ENCODE measurements at regions not wholly inside any gene's neighbourhood (a gene's known extent, or its start where the extent isn't known, plus 50 kb on each side); places are given as distances from the start of the nearest gene placed in this dataset.
A peak's percentile ranks its signal among the peaks of the same experiment; 100 is the strongest.

DNA sequence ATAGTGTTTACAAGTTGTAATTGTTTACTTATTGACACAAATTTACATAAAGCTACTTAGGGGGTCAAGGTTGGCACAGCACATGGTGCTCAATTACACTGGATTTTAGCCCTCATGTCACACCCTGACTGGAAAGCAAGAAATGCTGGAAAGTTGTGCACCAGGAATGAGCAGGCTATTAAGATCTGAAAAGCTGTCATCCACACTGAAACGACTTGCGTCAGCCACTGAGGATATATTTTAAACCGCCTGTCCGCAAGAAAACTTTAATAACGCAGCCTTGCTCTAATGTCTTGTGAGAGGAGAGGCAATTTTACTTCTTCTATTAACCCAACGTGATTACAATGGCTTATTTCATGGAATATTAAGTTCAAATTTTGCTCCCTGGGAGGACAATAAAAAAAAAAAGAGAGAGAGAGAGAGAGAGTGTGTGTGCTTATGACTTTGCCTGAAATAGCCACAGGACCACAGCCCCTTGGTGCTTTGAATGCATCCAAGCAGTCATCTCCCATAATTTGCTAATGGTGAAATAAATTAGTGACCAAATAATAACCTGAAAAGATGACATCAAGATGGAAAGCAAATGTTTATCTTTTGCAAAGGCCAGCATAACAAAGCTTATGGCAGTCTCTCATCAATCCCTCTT, 425.4 kb upstream of the PSMD7 start:
- Histone ChIP-seq H3K27me3 (ENCODE audit: control insufficient read depth, insufficient read depth, low read length) (no peaks in the 10 kb centered on the region), H3K4me3 (ENCODE audit: low read depth, low read length) (no peak overlapping the region), H3K36me3 (ENCODE audit: control insufficient read depth, insufficient read depth, low read length) (no peaks in the 10 kb centered on the region)
- DNase-seq (ENCODE audit: low read depth) (no peak), FAIRE-seq (no peak)
- no peak for TF ChIP-seq CTCF (IDR thresholded peaks at IDR 0.05; ENCODE audit: insufficient read depth, low read length, severe bottlenecking)

GRCh38 chr16:73869126-73869525, 427.5 kb upstream of the PSMD7 start:
- FAIRE-seq (no peak), DNase-seq (ENCODE audit: low read depth) (no peak)
- H3K4me3 ChIP-seq (ENCODE audit: low read depth, low read length) = no peak overlapping the region
- no peaks in the 10 kb centered on the region for H3K36me3 ChIP-seq (ENCODE audit: control insufficient read depth, insufficient read depth, low read length)
- H3K27me3 ChIP-seq (ENCODE audit: control insufficient read depth, insufficient read depth, low read length) = no peaks in the 10 kb centered on the region
- TF ChIP-seq CTCF (IDR thresholded peaks at IDR 0.05; ENCODE audit: insufficient read depth, low read length, severe bottlenecking) = no peak

DNA sequence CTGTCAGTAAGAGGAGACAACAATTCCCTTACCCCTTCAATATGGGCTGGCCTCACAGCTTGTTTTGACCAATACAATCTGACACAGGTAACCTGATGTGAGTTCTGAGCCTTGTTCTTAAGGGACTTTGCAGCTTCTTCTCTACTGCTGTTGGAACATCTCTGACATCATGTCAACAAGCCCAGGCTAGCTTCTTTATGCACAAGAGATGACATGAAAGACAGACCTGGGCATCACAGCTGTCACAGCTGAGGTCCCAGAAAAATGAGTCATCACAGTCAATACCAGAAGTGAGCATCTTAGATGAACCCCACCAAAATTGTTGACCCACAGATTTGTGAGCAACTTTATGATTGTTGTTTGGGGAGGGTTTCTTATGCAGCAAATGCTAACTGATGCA, 431.7 kb upstream of the PSMD7 start:
- no peaks in the 10 kb centered on the region for H3K36me3 ChIP-seq (ENCODE audit: control insufficient read depth, insufficient read depth, low read length)
- FAIRE-seq = peak; percentile 7
- TF ChIP-seq CTCF (IDR thresholded peaks at IDR 0.05; ENCODE audit: insufficient read depth, low read length, severe bottlenecking) = no peak
- no peak overlapping the region for H3K4me3 ChIP-seq (ENCODE audit: low read depth, low read length)
- peak; percentile 52 for DNase-seq (ENCODE audit: low read depth)
- H3K27me3 ChIP-seq (ENCODE audit: control insufficient read depth, insufficient read depth, low read length) = no peaks in the 10 kb centered on the region

DNA sequence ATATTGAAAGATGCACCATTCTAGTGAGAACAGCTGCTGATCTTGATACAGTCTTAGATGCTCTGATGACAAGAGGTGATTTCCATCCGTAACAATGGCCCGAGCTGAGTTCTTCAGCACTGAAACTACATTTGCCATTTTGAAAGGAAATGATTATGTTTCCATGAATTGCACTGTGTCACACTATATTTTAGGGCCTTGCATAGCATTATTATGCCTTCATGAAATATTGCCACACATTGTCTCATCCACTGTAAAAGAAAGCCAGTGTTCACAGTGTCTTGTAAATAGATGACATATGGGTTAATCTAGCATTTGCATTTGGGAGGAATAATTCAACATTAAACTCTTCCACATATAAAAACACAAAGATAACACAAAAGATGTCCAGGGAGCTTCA, 438.3 kb upstream of the PSMD7 start:
- Histone ChIP-seq H3K36me3 (ENCODE audit: control insufficient read depth, insufficient read depth, low read length) (no peaks in the 10 kb centered on the region), H3K27me3 (ENCODE audit: control insufficient read depth, insufficient read depth, low read length) (no peaks in the 10 kb centered on the region), H3K4me3 (ENCODE audit: low read depth, low read length) (no peak overlapping the region)
- DNase-seq (ENCODE audit: low read depth) (no peak), FAIRE-seq (no peak)
- no peak for TF ChIP-seq CTCF (IDR thresholded peaks at IDR 0.05; ENCODE audit: insufficient read depth, low read length, severe bottlenecking)

- H3K4me3 ChIP-seq (ENCODE audit: low read depth, low read length) = no peak overlapping the region
- DNase-seq (ENCODE audit: low read depth) (no peak), FAIRE-seq (no peak)
- H3K36me3 ChIP-seq (ENCODE audit: control insufficient read depth, insufficient read depth, low read length) = no peaks in the 10 kb centered on the region
- TF ChIP-seq CTCF (IDR thresholded peaks at IDR 0.05; ENCODE audit: insufficient read depth, low read length, severe bottlenecking) = no peak
- H3K27me3 ChIP-seq (ENCODE audit: control insufficient read depth, insufficient read depth, low read length) = no peaks in the 10 kb centered on the region
Measured at GRCh38 chr16:73853968-73854367, 442.6 kb upstream of the PSMD7 start.

DNA sequence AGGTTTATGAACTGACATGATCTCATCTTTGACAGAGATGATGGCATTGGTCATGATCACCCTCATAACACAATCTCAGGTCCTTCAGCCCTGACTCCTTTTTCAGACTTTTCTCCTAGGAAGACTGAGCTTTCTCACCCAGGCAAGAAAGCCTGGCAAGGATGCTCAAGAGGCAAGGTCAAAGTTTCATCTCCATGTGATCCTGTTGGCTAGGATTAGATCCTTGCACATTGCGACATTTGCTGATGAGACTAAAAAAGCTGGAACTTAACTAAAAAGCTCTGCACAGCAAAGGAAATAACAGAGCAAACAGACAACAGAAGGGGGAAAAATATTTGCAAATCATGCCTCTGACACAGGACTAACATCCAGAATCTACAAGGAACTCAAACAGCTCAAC, 444.1 kb upstream of the PSMD7 start:
- Histone ChIP-seq H3K27me3 (ENCODE audit: control insufficient read depth, insufficient read depth, low read length) (no peaks in the 10 kb centered on the region), H3K36me3 (ENCODE audit: control insufficient read depth, insufficient read depth, low read length) (no peaks in the 10 kb centered on the region), H3K4me3 (ENCODE audit: low read depth, low read length) (no peak overlapping the region)
- DNase-seq (ENCODE audit: low read depth) (no peak), FAIRE-seq (no peak)
- no peak for TF ChIP-seq CTCF (IDR thresholded peaks at IDR 0.05; ENCODE audit: insufficient read depth, low read length, severe bottlenecking)
